Activated CD4-positive, alpha-beta T cell treated with anti-CD3 and anti-CD28 coated beads for 4 hours (primary cell): ENCODE measurements at regions not wholly inside any gene's neighbourhood (a gene's known extent, or its start where the extent isn't known, plus 50 kb on each side); places are given as distances from the start of the nearest gene placed in this dataset.
"Not testable (repeated sequence)": the region's sequence is repeated elsewhere in the genome, so short reads cannot be mapped to it uniquely, and the experiment has no call there.

Experiments used
- DNase-seq, 2 donors: peaks; one replicate each; pipeline ENCODE4 v3.0.0-alpha.2; 2020

- DNase-seq = no peak
These were observed 181.8 kb upstream of the GLRA2 start for GRCh38 chrX:14347523-14347922.

- DNase-seq = no peak
These were observed 185.0 kb upstream of the GLRA2 start for GRCh38 chrX:14344172-14344940.

DNA sequence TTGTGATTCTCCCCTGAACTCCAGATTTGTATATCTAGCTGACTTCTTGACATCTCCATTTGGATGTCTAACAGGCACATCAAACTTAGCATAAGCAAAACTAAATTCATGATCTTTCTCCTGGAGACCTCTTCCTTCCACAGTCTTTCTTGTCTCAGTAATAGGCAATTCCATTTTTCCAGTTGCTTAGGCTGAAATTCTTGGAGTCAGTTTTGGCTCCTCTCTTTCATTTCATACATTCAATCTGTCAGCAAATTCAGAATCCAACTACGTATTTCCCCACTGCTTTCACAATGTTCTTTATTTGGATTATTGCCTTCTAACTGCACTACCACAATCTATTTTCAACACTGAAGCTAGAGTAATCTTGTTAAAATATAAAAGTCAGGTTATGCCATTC is 219.9 kb upstream of the GLRA2 start:
- no peak for DNase-seq

- not testable (repeated sequence) for DNase-seq
These were observed 220.4 kb upstream of the GLRA2 start for GRCh38 chrX:14308976-14309375.

DNA sequence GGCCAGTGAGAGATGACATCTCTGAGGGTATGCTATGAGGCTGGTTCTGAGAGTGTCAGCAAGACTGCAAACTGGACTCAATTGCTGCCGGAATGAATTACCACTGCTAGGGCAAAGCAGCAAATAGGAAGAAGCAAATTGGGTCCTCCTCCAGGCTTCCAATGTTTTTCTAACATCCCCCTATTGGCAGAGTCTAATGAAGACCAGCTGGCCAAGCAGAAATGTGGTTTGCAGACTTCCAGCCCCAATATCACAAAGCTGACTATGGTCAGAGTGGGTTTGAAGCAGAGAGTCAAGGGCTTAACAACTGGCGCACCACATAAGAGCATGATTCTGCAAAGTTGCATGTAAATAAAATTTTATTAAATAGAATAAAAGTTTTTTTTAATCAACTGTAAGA is 225.4 kb upstream of the GLRA2 start:
- no peak for DNase-seq

GRCh38 chrX:14302561-14302960 is 226.8 kb upstream of the GLRA2 start:
- DNase-seq = not testable (repeated sequence)

DNA sequence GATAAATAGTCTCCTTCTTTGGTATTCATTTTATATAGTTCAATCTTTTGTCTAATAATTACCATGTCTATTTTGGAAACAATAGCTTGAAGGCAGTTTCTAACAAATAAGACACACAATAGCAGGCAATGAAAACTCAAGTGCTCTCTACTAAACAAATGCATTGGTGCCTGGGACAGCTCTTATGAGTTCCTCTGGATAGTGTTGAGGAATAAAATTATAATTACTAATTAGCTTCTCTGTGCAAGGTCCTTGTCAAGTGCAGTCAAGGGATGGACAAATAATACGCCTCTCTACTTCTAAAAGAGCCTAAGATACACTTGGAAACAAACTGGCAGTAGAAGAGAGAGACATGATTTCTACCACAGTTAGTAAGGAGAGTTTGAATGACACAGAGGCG is 229.0 kb upstream of the GLRA2 start:
- no peak for DNase-seq

- DNase-seq = no peak
These were observed 233.9 kb upstream of the GLRA2 start for GRCh38 chrX:14295426-14295825.

DNA sequence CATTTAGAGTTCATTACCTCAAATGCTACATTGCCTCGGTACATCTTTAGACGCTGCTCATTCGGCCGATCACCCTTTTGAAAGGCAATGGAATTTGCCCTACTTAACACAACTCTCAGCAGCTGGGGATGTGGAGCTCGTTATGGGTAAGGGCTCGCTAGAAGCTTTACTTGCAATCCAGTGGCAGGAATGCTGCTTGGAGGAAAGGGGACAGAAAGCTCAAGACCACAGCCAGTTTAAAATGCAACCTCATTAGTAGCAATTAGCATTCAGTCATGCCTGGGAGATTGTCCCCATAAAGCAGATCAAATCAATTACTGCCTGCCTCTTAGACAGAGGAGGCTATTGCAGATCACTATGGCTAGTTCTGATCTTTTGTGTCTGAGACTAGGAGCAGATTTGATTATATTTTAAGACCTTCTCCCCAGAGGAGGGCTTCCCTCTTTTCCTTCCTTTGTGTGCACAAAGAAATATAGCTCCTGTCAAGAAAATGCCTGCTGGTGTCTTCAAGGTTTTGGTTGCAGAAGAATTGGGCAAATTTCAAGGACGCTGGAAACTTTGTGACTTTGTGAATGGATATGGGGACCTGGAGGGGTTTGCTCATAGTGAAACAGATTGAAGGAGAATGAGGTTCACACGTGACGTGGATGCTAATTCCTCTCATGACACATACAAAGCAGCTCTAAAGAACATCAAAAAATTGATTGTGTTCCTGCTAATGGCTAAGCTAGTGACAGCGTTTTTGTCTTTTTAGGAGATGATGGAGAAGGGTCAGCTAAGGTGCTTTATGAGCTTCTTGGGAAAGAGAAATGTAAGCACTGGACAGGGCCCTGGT is 237.5 kb upstream of the GLRA2 start:
- no peak for DNase-seq

- no peak for DNase-seq
These were observed 239.0 kb upstream of the GLRA2 start for GRCh38 chrX:14290335-14290734.

- DNase-seq = no peak
These were observed 245.0 kb upstream of the GEMIN8 start for GRCh38 chrX:14274691-14275090.

DNA sequence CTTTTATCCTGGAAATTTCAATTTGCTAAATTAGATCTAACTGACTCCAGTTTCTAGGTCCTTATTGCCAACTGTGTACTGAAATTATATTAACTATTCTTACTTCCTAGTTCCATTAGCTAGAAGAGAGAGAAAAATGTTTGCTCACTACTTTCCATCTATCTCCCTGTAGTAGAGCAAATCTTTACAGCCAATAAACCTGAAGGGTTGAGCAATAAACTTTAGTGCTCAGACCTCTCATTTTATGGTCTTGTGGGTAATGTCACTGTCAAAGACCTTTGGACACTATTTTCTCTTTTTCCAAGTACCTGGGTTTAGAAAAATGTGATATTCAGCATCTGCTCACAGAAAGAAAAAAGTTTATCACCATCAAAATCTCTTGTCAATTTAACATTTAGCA is 237.5 kb upstream of the GEMIN8 start:
- no peak for DNase-seq

GRCh38 chrX:14266705-14267104 is 237.0 kb upstream of the GEMIN8 start:
- no peak for DNase-seq

GRCh38 chrX:14243823-14244222 is 214.1 kb upstream of the GEMIN8 start:
- DNase-seq = no peak

DNA sequence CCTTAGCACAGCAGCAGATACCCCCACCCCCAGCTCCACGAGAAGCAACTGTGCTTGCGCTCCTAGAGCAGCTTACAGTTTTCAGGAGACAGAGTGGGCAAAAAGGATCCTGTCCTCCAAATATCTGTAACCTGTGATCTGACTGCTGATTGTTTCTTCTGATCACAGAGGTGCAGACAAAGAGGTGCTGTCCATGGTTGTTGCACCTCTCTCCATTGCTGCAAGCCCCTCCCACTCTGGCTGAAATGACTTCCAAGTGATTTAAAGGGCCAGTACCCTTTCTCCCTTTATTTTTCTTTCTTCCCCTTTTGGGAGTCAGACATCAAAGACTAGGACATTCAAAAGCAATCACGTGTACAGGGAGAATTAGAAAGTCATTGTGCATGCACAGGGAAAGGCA is 205.3 kb upstream of the GEMIN8 start:
- DNase-seq = no peak

GRCh38 chrX:14232688-14233087 is 203.0 kb upstream of the GEMIN8 start:
- DNase-seq = no peak

- no peak for DNase-seq
These were observed 198.9 kb upstream of the GEMIN8 start for GRCh38 chrX:14228611-14229010.

DNA sequence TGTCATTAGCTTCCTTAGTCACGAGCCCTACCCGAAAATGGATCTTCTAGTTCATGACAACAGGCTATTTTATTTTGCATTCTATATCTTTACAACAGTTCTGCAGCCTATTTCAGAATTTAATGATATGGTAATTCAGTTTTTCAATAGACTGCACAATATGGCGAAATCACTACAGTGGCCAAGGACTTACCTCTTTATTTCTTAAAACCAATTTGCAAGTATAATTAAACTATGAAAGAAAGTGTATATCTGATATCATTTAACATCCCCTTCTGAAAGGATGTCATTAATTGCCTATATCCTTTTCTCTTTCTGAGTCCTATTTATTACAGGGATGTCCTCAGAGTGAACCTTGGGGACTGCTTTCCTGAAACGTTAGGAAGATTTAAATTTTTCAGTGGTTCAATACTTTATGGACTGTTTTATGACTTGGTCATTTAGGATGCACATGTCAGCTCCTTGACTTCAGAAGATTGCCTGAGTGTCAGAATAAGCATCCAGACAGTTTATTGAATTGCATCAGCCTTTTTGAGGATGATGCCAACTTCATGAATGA is 190.8 kb upstream of the GEMIN8 start:
- DNase-seq = no peak

GRCh38 chrX:14209034-14209433 is 179.3 kb upstream of the GEMIN8 start:
- no peak for DNase-seq

- no peak for DNase-seq
These were observed 165.0 kb upstream of the GEMIN8 start for GRCh38 chrX:14194711-14195110.

GRCh38 chrX:14193547-14193946 is 163.9 kb upstream of the GEMIN8 start:
- DNase-seq = no peak

GRCh38 chrX:14173873-14174272 is 144.2 kb upstream of the GEMIN8 start:
- no peak for DNase-seq

GRCh38 chrX:14164828-14165227 is 135.1 kb upstream of the GEMIN8 start:
- no peak for DNase-seq

- no peak for DNase-seq
These were observed 95.8 kb upstream of the GEMIN8 start for GRCh38 chrX:14125462-14125861.
